Thyroid gland (tissue), 4 donors: ENCODE measurements at regions not wholly inside any gene's neighbourhood (a gene's known extent, or its start where the extent isn't known, plus 50 kb on each side); places are given as distances from the start of the nearest gene placed in this dataset.
A peak's percentile ranks its signal among the peaks of the same experiment; 100 is the strongest.
"Not testable (repeated sequence)": the region's sequence is repeated elsewhere in the genome, so short reads cannot be mapped to it uniquely, and the experiment has no call there.

Experiments used
- DNase-seq, 2 donors: peaks; one replicate each; pipeline ENCODE4 v3.0.0-alpha.2; 2019
- H3K27ac ChIP-seq, 3 donors: fragments of 200-600 bp; sonication (generic); 1 replicate in 2 of 3; 2 replicates in 1 of 3; pipeline ENCODE4 v1.5.1; 2016 to 2019; ENCODE audit warnings: mild to moderate bottlenecking in 1 of 3, moderate library complexity in 1 of 3
- H3K27me3 ChIP-seq: fragments of 200-600 bp; sonication (generic); one replicate; pipeline ENCODE4 v1.5.1; 2019
- H3K36me3 ChIP-seq, 2 donors: fragments of 200-600 bp; sonication (generic); one replicate each; pipeline ENCODE4 v1.5.1; 2016 to 2019
- H3K4me1 ChIP-seq, 2 donors: fragments of 200-600 bp; sonication (generic); one replicate each; pipeline ENCODE4 v1.5.1; 2017 to 2019
- H3K4me3 ChIP-seq, 3 donors: fragments of 200-600 bp; sonication (generic); replicated peaks in 1 of 3; 1 replicate in 2 of 3; 2 replicates in 1 of 3; pipeline ENCODE4 v1.5.1; 2016; ENCODE audit warnings: mild to moderate bottlenecking in 1 of 3
- H3K9me3 ChIP-seq: fragments of 200-600 bp; sonication (generic); one replicate; pipeline ENCODE4 v1.5.1; 2017
- POLR2A ChIP-seq, 2 donors: fragments of 450-650 bp; IDR thresholded peaks; one replicate each; pipeline ENCODE4 v1.6.1; 2017; ENCODE audit warnings: antibody characterized with exemption in 2 of 2, mild to moderate bottlenecking in 2 of 2, moderate library complexity in 1 of 2
- WGBS, 2 donors: methylation state at CpG; one replicate each; pipeline ENCODE4 v1.1.5; 2017; 5-methylcytosine and 5-hydroxymethylcytosine counted together
- intact Hi-C: fragments of 100-400 bp; cut with DNase I; formaldehyde crosslinking; loops from one replicate; pipeline ENCODE4 v1.15.1; 2023
- TF ChIP-seq, protein P1 (sequence below), 6 experiments: fragments of 200-600 bp in 3 of 6; fragments of 450-650 bp in 3 of 6; sonication (generic) in 3 of 6; IDR thresholded peaks; one replicate each; pipeline ENCODE4 v1.5.1; 2016 to 2019; ENCODE audit warnings: antibody characterized with exemption in 6 of 6, mild to moderate bottlenecking in 2 of 6, inconsistent platforms in 1 of 6, moderate library complexity in 1 of 6

DNA sequence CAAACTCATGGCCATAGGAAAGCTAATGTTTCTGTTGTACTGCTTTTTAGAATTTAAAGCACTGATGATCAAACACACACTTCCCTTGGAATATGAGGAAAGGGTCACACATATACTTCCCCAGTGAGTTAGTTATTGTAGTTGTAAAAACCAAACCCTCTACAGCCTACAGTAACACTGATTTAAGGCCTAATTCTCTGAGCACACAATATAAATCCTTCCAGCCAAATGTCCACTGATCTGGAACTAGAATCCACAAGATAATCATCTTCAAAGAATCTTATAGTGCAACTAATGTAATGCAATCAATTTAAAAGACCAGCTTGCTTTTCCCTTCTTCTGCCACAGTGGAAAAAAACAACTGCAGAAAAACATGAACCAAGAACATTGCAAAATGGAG lies 219.3 kb downstream of the CAAP1 start:
- Histone ChIP-seq H3K27ac (no peak overlapping the region), H3K36me3 (no peaks in the 10 kb centered on the region), H3K4me1 (peaks cover 0 to 22% of the 10 kb centered on the region in 2 donors), H3K9me3 (no peaks in the 10 kb centered on the region), H3K4me3 (no peak overlapping the region), H3K27me3 (no peaks in the 10 kb centered on the region)
- DNase-seq, result no peak
- no peak for TF ChIP-seq POLR2A (IDR thresholded peaks at IDR 0.05)
- TF ChIP-seq, protein P1, sequence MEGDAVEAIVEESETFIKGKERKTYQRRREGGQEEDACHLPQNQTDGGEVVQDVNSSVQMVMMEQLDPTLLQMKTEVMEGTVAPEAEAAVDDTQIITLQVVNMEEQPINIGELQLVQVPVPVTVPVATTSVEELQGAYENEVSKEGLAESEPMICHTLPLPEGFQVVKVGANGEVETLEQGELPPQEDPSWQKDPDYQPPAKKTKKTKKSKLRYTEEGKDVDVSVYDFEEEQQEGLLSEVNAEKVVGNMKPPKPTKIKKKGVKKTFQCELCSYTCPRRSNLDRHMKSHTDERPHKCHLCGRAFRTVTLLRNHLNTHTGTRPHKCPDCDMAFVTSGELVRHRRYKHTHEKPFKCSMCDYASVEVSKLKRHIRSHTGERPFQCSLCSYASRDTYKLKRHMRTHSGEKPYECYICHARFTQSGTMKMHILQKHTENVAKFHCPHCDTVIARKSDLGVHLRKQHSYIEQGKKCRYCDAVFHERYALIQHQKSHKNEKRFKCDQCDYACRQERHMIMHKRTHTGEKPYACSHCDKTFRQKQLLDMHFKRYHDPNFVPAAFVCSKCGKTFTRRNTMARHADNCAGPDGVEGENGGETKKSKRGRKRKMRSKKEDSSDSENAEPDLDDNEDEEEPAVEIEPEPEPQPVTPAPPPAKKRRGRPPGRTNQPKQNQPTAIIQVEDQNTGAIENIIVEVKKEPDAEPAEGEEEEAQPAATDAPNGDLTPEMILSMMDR (IDR thresholded peaks at IDR 0.05), result no peak
- intact Hi-C loops, result no loop called here

DNA sequence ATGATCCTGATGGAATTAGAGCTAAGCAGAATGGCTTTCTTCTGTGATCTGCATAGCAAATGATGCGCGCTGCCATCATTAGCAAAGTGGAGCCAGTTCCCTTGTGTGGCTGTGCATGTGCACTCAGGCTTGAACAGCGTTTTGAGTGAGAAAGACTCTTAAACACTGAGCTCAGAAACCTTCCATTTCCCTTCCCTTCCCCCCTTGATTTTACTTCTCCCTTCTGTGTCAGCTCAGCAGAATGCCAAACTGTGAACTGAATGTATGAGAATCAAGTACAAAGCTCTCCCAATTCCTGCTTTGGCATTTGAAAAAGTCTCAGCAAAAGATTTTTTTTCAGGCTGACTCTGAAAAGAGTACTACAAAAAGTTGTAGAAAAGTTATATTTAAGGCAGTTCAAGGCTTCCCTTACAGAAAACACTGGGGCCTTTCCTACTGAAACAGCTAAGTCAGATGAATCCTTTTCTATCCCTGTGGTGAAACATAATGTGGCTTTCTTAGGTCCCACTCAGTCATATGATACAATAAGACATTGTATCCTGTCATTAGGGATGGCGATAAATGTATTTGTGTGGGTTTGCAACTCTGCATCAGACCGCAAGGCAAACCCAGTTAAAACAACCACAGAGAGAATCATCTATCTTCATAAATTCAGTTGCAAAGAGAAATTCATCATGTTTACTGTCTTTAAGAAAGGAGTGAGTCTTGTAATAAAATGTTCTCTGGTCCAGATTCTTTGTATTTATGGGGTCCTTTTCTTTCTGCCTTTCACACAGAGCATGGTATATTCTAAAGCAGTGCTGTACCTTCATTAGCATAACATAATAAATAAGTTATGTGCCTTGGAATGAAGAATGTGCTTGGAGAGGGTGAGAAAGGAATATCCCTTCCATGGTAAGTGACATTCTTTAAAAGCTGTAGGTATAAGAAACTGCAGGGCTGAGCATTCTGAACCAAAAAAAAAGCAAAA lies 222.6 kb downstream of the CAAP1 start:
- H3K9me3 ChIP-seq, result no peaks in the 10 kb centered on the region
- intact Hi-C loops, result no loop called here
- WGBS, 2 donors, result 55 to 59% methylated on average over 5 of the region's 5 CpGs
- TF ChIP-seq POLR2A (IDR thresholded peaks at IDR 0.05), result no peak
- TF ChIP-seq, protein P1 (IDR thresholded peaks at IDR 0.05), result no peak
- H3K27me3 ChIP-seq, result no peaks in the 10 kb centered on the region
- H3K27ac ChIP-seq, result peak overlapping the region in 2 of 3 donors; percentile 26 to 48
- peaks cover 0 to 19% of the 10 kb centered on the region in 2 donors for H3K4me1 ChIP-seq
- no peak overlapping the region for H3K4me3 ChIP-seq
- no peaks in the 10 kb centered on the region for H3K36me3 ChIP-seq
- peak; percentile 52 to 58 for DNase-seq

DNA sequence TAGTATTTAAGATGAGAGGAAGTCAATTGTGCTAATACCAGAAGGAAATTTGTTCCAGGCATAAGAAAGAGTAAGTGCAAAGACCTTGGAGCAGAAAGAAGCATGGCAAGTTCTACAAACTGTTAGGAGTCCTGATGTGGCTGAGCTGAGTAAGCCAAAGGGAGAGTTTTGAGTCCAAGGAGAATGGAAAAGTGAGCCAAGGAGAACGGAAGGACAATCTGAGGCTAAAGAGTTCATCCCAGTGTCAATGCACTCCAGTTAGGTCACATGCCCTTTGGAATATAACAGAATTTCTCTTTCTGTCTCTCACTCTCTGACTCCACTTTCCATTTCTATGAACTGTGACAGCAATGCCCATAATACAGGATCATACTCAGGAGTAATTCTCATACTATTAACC lies 224.7 kb downstream of the CAAP1 start:
- TF ChIP-seq POLR2A (IDR thresholded peaks at IDR 0.05), result no peak
- TF ChIP-seq, protein P1 (IDR thresholded peaks at IDR 0.05), result no peak
- H3K4me1 ChIP-seq, result peaks cover 0 to 10% of the 10 kb centered on the region in 2 donors
- intact Hi-C loops, result no loop called here
- H3K9me3 ChIP-seq, result no peaks in the 10 kb centered on the region
- H3K27ac ChIP-seq, result no peak overlapping the region
- no peaks in the 10 kb centered on the region for H3K36me3 ChIP-seq
- no peak for DNase-seq
- H3K4me3 ChIP-seq, result no peak overlapping the region
- WGBS, 2 donors, result 52 to 72% methylated on average over 1 of the region's 1 CpG
- H3K27me3 ChIP-seq, result no peaks in the 10 kb centered on the region

- peaks cover 0 to 8% of the 10 kb centered on the region in 2 donors for H3K4me1 ChIP-seq
- no peak overlapping the region for H3K4me3 ChIP-seq
- intact Hi-C loops, result no loop called here
- no peaks in the 10 kb centered on the region for H3K36me3 ChIP-seq
- TF ChIP-seq, protein P1 (IDR thresholded peaks at IDR 0.05), result no peak
- TF ChIP-seq POLR2A (IDR thresholded peaks at IDR 0.05), result no peak
- 71 to 80% methylated on average over 3 of the region's 3 CpGs for WGBS, 2 donors
- no peaks in the 10 kb centered on the region for H3K9me3 ChIP-seq
- DNase-seq, result no peak
- H3K27me3 ChIP-seq, result no peaks in the 10 kb centered on the region
- no peak overlapping the region for H3K27ac ChIP-seq
Measured at GRCh38 chr9:26665666-26666065, 226.9 kb downstream of the CAAP1 start.

- DNase-seq, intact Hi-C loops, H3K36me3 ChIP-seq, H3K4me3 ChIP-seq, H3K27me3 ChIP-seq, H3K27ac ChIP-seq, H3K4me1 ChIP-seq, H3K9me3 ChIP-seq: not testable (repeated sequence)
- 93 to 96% methylated on average over 13 to 17 of the region's 49 CpGs for WGBS, 2 donors
Measured at GRCh38 chr9:26664087-26664773, 228.4 kb downstream of the CAAP1 start.
